NT2/D1 (cell line): ENCODE measurements at regions not wholly inside any gene's neighbourhood (a gene's known extent, or its start where the extent isn't known, plus 50 kb on each side); places are given as distances from the start of the nearest gene placed in this dataset.

Source experiments
- YY1 ChIP-seq: IDR thresholded peaks from 2 replicates; pipeline ENCODE4 v1.6.1; 2011; ENCODE audit not compliant: insufficient read length, insufficient read depth
- ZNF274 ChIP-seq: IDR thresholded peaks from 2 replicates; pipeline ENCODE4 v1.6.1; 2011; ENCODE audit warnings: mild to moderate bottlenecking, low read depth, low read length

- TF ChIP-seq ZNF274 (no peak), YY1 (no peak)
Measured at GRCh38 chr22:22833059-22833458, 54.6 kb upstream of the IGLL5 start.
